ENCODE measurements at regions not wholly inside any gene's neighbourhood (a gene's known extent, or its start where the extent isn't known, plus 50 kb on each side); places are given as distances from the start of the nearest gene placed in this dataset.

DNA sequence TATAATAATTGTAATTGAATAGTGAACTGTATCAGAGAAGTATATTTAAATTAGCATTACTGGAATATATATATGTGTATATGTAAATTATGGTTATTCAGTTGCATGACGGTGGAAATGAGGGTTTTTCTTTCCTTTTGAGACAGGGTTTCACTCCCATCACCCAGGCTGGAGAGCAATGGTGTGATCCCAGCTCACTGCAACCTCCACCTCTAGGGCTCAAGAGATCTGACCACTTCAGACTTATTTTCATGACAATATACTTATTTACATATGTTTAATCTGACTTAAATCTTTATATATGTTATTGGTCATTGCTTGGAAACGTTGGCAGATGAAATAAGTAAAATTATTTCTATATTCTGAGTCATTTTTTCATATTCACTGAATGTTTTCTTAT, 744.4 kb upstream of the PRR20A start:
- Mint-ChIP-seq H3K27me3 (ENCODE audit: low read depth, poor library complexity) (peaks cover under 1% of the 10 kb centered on the region), H3K9me3 (peaks cover 6% of the 10 kb centered on the region), H3K36me3 (ENCODE audit: low read depth) (no peaks in the 10 kb centered on the region), H3K27ac (no peak overlapping the region), H3K4me3 (no peak overlapping the region), H3K4me1 (no peaks in the 10 kb centered on the region)
- no peak for DNase-seq
- TF ChIP-seq CTCF (IDR thresholded peaks at IDR 0.05) = no peak

GRCh38 chr13:56400774-56401173, 739.9 kb upstream of the PRR20A start:
- no peak overlapping the region for H3K4me3 Mint-ChIP-seq
- no peaks in the 10 kb centered on the region for H3K4me1 Mint-ChIP-seq
- no peak for TF ChIP-seq CTCF (IDR thresholded peaks at IDR 0.05)
- no peaks in the 10 kb centered on the region for H3K9me3 Mint-ChIP-seq
- no peak overlapping the region for H3K27ac Mint-ChIP-seq
- DNase-seq = no peak
- no peaks in the 10 kb centered on the region for H3K36me3 Mint-ChIP-seq (ENCODE audit: low read depth)
- H3K27me3 Mint-ChIP-seq (ENCODE audit: low read depth, poor library complexity) = peaks cover 9% of the 10 kb centered on the region

GRCh38 chr13:56412856-56413255, 727.9 kb upstream of the PRR20A start:
- H3K4me3 Mint-ChIP-seq = no peak overlapping the region
- no peak overlapping the region for H3K27ac Mint-ChIP-seq
- DNase-seq = no peak
- peaks cover 5% of the 10 kb centered on the region for H3K9me3 Mint-ChIP-seq
- no peaks in the 10 kb centered on the region for H3K27me3 Mint-ChIP-seq (ENCODE audit: low read depth, poor library complexity)
- no peaks in the 10 kb centered on the region for H3K36me3 Mint-ChIP-seq (ENCODE audit: low read depth)
- TF ChIP-seq CTCF (IDR thresholded peaks at IDR 0.05) = no peak
- H3K4me1 Mint-ChIP-seq = no peaks in the 10 kb centered on the region

DNA sequence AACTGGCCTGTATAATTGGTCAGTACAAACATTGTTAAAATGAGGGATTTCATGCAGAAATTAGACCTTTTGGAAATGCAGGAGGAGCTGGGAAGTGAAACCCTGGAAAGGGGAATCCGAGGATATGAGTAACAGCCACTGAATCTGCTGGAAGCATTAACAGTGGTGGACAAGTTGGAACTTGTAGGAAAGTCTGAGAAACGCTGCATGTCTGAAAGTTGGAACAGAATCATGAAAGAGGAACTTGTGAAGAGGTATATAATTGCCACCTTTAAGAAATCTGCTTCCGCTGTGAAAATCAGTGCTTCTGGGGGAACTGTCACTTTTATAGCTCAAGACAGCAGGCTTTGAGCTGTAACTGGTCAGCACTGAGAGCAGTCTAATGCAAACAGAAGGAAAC, 716.5 kb upstream of the PRR20A start:
- H3K36me3 Mint-ChIP-seq (ENCODE audit: low read depth) = no peaks in the 10 kb centered on the region
- H3K4me1 Mint-ChIP-seq = no peaks in the 10 kb centered on the region
- no peak for TF ChIP-seq CTCF (IDR thresholded peaks at IDR 0.05)
- no peaks in the 10 kb centered on the region for H3K9me3 Mint-ChIP-seq
- no peak for DNase-seq
- no peaks in the 10 kb centered on the region for H3K27me3 Mint-ChIP-seq (ENCODE audit: low read depth, poor library complexity)
- H3K27ac Mint-ChIP-seq = no peak overlapping the region
- no peak overlapping the region for H3K4me3 Mint-ChIP-seq

GRCh38 chr13:56457535-56458190, 683.1 kb upstream of the PRR20A start:
- peaks cover 14% of the 10 kb centered on the region for H3K9me3 Mint-ChIP-seq
- H3K27me3 Mint-ChIP-seq (ENCODE audit: low read depth, poor library complexity) = peaks cover 7% of the 10 kb centered on the region
- no peak overlapping the region for H3K27ac Mint-ChIP-seq
- no peak for DNase-seq
- H3K4me1 Mint-ChIP-seq = no peaks in the 10 kb centered on the region
- TF ChIP-seq CTCF (IDR thresholded peaks at IDR 0.05) = no peak
- no peak overlapping the region for H3K4me3 Mint-ChIP-seq
- H3K36me3 Mint-ChIP-seq (ENCODE audit: low read depth) = no peaks in the 10 kb centered on the region

GRCh38 chr13:56459286-56459685, 681.4 kb upstream of the PRR20A start:
- no peak for TF ChIP-seq CTCF (IDR thresholded peaks at IDR 0.05)
- Mint-ChIP-seq H3K36me3 (ENCODE audit: low read depth) (no peaks in the 10 kb centered on the region), H3K4me3 (no peak overlapping the region), H3K4me1 (no peaks in the 10 kb centered on the region), H3K9me3 (peaks cover 9% of the 10 kb centered on the region), H3K27me3 (ENCODE audit: low read depth, poor library complexity) (peaks cover 6% of the 10 kb centered on the region), H3K27ac (no peak overlapping the region)
- no peak for DNase-seq
